ENCODE measurements at regions not wholly inside any gene's neighbourhood (a gene's known extent, or its start where the extent isn't known, plus 50 kb on each side); places are given as distances from the start of the nearest gene placed in this dataset.
"Not testable (repeated sequence)": the region's sequence is repeated elsewhere in the genome, so short reads cannot be mapped to it uniquely, and the experiment has no call there.

DNA sequence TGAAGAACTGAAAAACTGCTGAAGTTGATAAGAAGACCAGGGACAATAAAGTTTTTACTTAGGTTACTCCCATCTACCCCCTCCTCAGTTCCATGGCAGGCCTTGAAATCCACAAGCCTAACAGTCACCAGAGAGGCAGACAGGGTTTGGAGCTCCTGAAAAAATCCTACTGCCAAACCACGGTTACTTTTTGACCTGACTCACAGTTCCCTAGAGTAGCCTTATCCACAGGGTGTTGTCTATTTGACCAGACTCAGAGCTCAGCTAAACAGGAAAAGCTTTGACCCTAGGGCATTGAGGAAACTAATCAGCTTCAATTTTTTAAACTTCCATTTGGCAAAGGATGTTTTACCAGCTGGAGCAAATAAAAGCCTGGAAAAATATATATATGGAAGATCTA, 257.7 kb upstream of the NT5E start:
- no peak for DNase-seq (ENCODE audit: low read depth)

DNA sequence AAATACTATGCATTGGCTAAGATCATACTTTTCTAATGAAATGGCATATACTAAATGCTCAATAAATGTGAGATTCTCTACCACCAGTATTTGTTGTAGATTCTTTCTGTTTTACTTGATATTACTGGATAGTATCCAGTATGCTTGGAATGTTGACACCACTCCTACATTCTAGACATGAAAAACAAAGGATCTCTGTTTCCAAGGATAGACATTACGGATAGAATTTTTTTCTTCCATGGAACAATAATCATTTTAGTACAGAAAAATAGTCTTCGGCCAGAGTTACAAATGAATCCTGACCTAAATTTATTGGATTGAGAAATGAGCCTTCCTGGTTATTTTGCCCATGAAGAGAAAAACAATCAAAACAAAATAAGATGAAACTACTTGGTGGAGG, 258.2 kb upstream of the NT5E start:
- DNase-seq (ENCODE audit: low read depth), result no peak

DNA sequence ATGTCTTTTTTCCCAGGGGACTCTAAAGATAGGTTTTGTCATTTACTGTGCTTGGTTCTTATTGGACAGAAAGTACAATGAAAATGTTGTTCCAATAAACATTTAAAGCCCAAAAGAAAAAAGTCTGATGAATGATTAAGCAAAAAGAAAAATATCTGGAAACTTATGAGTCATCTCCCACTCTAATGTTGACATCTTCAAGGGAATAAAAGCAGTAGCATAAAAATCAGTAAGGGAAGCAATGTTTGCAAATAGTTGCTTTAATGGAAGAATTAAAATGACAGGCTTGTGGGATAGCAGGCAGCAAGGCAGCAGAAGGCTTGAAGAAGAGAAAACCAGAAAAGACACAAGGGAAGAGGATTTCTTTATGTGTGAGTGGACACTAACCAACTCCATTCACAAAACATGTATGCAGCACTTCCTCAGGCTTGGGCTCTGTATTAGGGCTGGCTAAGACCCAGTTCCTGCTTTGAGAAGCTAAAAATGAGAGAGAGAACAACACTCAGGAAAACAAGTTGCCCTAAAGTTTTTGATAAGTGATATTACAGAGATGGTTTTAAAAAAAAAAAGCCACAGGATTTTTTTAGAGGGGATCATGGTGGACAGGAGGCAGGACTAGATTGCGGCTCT, 263.2 kb upstream of the NT5E start:
- DNase-seq (ENCODE audit: low read depth), result no peak

DNA sequence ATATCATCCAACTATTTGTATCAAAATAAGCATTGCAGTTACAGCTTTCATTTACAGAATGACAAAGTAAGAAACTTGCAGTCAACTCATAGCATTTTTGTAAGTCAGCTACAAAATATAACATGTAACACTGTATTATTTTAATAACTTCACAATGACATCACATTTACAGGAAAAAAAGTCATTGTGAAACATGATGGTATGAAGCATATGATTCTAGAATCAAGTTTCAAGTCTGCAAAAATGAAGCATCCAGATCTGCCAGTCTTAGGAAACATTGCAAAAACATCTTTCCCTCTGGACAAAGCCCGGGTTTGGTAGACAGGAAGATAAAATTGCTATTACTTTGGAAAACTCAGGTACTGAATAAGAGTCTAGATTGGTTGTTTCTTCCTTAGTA, 263.9 kb upstream of the NT5E start:
- DNase-seq (ENCODE audit: low read depth), result no peak

DNA sequence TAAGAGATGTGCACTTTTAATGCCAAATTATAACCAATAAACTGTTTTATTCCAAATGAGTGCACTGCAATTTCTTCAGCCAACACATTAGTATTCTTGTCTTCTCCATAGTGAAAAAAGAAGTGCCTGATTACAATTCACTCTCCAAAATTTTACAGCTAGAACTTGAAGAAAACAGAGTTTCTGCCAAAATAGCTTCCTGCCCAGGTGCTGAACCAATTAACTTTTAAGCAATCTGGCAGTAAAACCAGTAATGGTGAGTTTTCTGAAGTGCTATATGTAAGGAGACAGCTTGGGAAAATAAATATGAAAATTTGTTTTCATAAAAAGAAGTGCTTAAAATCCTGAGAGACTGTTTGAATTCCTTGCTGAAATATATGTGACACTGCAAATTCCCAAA, 266.0 kb upstream of the NT5E start:
- DNase-seq (ENCODE audit: low read depth), result no peak

DNA sequence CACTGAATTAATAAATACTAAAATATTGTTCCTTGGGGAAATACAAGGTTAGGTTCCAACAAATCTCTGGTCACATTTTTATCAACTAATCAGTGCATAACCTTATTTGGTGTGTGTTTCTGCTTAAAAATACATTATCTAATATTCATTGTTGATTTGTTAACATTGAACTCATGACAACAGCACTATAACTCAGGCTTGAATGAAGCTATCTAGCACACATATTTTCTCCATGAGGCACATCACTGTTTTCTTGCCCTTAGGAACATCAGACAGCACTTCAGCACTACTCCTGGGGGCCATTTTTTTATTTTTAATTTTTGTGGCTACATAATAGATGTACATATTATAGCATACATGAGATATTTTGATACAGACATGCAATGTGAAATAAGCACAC, 277.2 kb upstream of the NT5E start:
- DNase-seq (ENCODE audit: low read depth), result no peak

DNA sequence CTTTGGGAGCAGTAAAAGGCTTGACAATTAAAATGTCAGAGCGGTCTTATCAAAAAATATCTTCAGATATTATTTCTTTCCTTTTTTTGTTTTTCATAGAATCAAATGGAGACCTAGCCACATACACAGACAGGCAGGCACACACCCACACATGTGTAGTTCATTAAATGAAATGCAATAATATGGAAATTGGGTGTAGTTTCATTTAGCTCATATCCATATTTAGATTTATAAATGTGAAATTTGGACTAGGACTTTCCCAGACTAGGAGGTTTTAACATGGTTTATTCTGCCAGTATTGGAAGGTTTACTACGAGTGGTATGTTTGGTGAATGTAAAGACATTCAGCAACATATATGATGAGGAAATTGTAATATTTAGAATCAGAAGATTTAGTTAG, 277.7 kb upstream of the NT5E start:
- DNase-seq (ENCODE audit: low read depth), result no peak

DNA sequence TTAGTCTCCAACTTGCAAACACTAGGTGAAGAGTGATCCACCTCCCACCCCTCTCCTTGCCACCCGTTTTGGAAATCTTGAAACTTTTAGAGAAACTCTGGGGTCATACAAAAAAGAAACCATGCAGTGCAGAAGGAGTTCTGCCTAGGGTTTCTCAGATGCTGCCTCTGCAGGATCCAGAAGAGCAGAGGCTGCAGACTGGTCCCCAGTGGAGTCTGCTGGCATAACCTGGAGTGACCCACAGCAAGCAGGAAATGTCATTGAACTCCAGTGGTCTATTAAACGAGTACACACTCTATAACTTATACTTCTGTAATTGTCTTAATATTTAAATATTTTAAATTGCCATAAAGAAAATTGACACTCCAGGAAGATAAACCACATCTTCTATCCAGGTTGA, 280.7 kb upstream of the NT5E start:
- DNase-seq (ENCODE audit: low read depth), result no peak

DNA sequence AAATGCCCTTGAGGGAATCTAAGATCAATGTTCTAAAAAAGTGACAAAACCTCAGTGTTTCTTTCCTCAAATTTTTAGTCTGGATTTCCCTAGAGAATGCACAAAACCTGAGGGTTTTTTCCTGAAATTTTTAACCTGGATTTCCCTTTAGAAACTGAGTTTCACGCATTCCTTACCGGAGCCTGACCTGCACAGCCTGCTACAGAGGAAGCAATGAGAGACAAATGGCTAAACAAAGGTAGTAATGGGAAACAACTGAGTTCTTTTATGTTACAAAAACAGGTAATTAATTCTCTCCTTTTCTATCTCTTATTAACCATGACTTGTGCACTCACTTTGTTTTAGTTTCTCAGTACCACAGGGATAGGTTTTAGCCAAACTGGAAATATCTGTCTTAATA, 281.7 kb upstream of the NT5E start:
- no peak for DNase-seq (ENCODE audit: low read depth)

DNA sequence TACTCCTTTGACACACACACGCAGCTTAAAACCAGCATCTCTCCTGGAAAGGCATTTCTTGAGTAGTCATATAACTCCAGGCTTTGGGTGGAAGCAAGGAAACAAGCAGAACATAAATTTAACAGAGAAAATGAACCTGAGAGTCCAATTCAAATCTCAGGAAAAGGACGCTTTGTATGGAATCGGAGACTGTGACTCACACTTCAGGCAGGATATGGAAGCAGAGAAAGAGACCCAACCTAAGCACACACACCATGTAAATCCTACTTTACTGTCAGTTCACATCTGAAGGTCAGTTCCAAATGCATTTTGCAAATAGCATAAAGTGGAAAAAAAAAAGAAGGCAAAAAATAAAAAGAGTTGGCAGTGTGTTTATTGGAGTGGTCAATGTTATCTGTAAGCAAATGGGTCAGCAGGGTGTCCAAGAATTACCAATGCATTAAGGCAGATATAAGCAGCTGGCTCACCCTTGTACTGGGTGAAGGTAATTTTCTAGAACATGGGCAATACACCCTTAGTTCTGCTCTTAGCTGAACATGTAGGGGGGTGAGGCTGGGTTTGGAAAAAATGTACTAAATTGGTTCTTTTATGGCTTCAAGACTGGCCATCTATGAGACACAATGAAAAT, 283.7 kb upstream of the NT5E start:
- DNase-seq (ENCODE audit: low read depth), result no peak

DNA sequence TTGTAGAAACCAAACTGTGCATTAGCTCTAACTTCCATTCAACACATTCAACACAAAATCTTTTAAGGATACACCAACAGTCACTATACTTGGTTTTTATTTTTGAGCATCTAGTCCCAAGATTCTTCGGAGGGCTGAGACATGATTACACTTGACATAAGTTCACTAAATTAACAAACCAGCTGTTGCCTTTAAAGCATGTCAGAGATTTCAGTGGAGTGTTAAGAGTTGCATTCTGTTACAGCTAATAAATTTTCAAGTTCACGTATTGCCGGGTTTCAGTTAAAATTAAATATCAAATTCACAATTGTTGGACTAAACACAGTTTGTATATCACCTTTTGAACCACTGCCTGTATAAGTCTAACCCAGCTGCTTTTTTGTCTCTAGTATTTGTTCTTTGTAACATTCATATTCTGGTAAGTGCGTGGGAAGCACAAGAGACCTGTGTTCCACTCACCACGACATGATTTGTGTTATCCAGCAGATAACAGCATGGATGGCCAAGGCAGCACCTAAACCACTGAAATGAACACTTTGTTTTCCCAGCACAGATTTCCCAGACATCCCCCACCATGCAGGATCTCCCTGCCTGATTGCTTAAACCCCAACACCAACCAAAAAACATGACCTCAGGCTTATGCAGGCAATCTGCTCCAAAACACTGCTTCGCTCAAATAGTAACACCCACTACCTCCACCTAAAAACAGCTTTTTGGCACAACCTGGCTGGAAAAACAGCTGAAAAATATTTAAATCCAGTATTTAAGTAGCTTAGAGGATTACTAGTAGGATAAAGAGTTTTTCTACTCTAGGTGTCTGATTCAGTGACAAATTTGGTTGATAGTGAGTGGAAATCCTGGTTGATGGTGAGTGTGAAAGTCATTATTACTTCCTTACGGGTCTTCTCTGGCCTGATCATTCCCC, 286.5 kb upstream of the NT5E start:
- DNase-seq (ENCODE audit: low read depth), result no peak

DNA sequence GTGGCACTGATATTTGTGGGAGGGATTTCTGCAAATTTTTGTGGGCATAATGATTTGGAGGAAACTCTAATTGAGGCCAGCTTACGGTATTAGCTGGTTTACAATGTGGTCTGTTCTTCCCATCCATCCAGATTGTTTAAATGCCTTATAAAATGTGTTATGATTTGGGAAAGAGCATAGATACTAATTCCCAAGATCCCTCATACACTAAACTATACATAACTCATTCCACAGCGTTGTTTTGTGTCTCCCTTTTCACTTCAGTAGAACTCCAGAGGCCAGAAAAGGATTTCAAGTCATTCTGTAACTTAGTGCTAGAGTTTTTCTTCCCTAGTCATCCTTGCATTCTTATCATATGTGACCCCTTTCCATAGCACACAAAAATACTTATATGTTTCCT, 292.6 kb upstream of the NT5E start:
- DNase-seq (ENCODE audit: low read depth), result no peak

DNA sequence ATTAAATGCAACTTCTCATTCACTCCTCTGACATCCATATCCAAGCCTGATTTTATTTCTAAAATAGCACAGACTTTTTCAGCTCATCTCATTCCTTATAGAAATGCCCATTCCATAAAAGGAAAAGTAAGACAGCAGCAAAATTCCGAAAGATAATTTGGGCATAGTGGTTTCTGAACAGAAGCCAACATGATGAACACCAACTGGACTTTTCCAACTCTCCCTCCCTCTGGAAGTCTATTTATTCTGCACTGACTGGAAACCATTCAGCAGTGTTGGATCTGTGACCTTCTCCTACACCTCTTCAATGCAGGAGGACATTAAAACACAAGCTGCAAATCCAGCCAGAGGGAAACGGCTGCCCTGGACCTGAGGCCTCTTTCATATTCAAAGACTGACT, 306.2 kb upstream of the NT5E start:
- DNase-seq (ENCODE audit: low read depth), result no peak

DNA sequence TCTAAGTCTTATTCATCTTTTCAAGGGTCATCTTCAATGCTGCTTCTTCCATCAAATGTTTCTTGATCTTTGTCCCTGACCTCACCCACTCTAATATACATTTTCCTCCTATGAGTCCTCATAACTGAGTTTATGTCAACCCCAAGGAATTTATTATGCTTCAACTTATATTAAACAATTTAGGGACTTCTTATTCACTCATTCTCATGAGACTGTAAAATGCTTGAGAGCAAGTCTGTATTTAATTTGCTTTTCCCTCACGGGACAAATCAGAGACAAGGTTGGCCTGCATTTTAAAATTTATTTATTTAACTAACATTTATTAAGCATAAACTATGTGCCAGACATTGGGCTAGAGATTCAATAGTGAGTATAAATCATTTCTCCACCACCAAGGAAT, 312.0 kb upstream of the NT5E start:
- DNase-seq (ENCODE audit: low read depth), result no peak

DNA sequence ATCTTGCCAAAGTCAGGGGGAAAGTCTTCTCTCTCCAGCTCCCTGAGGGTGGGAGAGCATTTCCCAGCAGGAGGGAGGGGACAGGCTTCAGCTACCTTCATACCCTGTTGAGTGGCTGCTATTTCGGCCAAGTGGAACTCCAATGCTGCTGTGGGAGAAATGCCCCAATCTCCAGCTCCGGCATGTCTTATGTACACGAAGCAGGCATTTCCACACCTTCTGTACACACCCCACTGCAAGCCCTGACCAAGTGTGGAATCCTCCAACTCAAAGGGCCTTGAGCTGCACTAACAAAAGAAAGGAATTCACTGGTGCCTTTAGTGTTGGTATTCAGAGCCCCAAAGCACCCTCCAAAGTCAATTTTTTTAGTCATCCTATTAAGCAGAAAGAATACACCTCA, 313.6 kb upstream of the NT5E start:
- DNase-seq (ENCODE audit: low read depth), result no peak

DNA sequence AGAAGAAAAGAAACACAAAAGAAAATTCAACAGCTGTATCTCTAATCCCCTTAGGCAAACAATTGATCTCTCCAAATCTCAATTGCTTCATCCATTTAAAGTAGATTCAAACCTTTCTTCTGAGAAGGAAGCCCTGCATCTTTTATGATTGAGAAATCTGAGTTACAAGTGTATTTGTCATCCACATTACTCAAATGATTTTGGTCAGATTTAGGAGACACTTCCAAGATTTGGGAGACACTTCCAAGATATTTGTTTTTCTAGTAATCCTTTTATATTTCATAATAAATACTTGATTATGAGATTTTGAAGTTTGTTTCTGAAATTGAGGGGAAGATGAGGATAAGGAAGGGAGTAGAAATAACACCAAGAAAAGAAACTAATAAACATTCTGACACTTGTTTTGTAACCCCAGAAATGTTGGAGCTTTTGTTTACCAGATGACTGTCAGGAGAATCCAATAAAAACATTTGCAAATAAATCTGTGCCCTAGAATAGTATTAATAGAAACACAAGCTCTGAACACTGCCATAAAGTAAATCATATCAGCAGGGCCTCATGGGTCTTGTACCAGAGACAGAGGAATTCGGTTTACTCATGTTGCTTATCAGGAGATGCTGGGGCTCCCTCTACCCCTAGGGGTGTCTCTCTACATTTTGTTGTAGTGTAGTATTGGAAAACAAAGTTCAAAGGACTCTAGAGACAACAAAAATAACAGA, 314.3 kb upstream of the NT5E start:
- DNase-seq (ENCODE audit: low read depth), result no peak

DNA sequence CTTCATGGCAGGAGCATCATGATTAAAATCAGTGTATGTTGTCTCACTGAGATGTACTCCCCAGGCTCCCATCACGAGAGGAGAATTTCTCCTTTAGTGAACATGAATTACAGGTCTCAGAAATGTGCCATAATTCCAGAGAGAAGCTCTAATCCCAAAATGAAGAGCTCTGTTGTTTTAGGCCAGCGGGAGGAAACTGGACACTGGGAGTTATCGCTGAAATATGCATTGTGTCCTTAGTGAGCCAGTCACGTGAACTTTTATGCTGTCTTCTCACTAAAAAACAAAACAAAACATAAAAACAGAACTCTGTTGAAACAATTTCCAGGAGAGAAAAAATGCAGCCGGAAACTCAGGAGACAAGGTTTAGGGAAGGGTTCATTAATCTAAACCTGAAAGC, 315.7 kb upstream of the NT5E start:
- DNase-seq (ENCODE audit: low read depth), result no peak

DNA sequence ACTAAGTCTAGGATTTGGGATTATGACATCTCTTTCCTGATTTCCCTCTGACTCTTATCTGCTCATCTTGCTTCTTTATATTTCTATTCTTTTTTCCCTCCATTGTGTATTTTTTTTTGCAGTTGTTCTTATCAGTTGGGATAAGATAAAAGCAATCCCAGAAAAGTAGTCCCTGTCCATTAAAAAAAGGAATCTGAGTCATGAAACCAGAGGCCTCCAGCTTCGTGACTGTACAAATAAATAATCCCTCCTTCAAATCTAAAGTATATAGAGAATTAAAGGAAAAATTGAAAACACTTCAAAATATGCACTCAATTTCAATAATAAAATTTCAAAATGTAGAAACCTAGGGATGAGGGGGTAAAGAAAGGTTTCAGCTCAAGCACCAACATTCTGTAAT, 317.8 kb upstream of the NT5E start:
- no peak for DNase-seq (ENCODE audit: low read depth)

DNA sequence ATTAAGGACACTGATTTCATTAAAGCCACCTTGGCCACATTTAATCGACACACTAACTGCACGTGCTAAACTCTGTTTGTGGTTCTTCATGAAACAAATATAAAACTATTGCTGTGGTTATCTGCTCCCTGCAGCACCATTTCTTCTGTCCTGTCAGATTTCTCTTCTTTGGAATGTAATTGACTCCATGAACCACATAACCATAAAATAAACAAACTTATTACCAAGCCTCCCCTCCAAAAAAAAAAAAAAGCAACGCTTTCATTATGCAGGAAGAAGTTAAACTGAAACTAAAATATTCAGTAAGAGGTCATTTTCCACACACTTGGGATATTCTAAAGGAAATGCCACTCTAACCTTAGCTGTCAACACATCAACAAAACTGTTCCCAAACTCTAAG, 319.1 kb upstream of the NT5E start:
- no peak for DNase-seq (ENCODE audit: low read depth)

DNA sequence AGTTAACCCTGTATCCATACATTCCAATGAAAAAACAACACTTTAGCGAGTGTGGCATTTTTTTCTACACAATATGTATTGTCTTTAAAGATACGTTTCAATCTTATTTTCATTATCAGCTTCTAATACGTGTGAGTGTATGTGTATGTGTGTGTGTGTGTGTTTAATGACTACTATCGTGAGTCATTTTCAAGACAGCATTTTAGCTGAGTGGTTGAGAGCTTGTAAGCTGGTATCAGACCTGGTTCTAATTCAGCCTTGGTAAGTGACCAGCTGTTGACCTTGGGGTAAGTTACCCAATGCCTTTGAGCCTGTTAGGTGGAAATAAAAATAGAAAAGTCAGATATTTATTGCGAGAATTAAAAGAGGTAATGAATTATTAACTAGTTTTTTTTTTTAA, 320.0 kb upstream of the NT5E start:
- DNase-seq (ENCODE audit: low read depth), result no peak

DNA sequence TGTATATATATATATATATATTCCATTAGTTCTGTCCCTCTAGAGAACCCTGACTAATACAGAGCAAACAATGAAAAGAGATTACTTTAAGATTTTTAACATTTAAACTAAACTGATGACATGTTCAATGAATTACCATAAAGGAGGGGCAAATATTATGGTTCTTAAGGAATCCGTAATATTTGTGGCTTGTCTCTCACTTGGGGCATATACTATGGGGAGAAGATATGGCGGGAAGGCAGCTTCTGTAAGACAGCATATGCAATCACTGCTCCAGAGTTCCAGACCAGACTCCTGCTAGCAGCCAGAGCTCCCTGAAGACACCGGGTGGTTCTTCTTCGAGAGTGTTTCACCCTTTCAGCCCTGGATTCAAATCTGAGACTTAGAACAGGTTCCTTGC, 321.1 kb upstream of the NT5E start:
- DNase-seq (ENCODE audit: low read depth), result no peak

DNA sequence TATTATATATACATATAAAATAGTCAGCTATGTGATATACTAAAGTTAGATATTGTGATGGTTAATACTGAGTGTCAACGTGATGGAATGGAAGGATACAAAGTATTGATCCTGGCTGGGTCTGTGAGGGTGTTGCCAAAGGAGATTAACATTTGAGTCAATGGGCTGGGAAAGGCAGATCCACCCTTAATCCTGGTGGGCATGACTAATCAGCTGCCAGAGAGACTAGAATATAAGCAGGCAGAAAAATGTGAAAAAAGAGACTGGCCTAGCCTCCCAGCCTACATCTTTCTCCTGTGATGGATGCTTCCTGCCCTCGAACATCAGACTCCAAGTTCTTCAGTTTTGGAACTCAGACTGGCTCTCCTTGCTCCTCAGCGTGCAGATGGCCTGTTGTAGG, 321.6 kb upstream of the NT5E start:
- not testable (repeated sequence) for DNase-seq (ENCODE audit: low read depth)

All from activated gamma-delta T cell treated with anti-CD3 and anti-CD28 coated beads, Interleukin-2, amount 50 U/mL, for 16 hours (primary cell).